HUES64 (cell line): ENCODE measurements at regions not wholly inside any gene's neighbourhood (a gene's known extent, or its start where the extent isn't known, plus 50 kb on each side); places are given as distances from the start of the nearest gene placed in this dataset.

Source experiments
- H3K27ac ChIP-seq: 2 replicates; pipeline ENCODE4 v1.7.0; 2013; ENCODE audit warnings: low read depth, low read length, inconsistent platforms
- H3K27me3 ChIP-seq: 2 replicates; pipeline ENCODE4 v1.6.1; 2013; ENCODE audit warnings: mild to moderate bottlenecking, low read length; ENCODE audit not compliant: insufficient read depth
- H3K36me3 ChIP-seq: 2 replicates; pipeline ENCODE4 v1.6.1; 2013; ENCODE audit warnings: mild to moderate bottlenecking, low read length; ENCODE audit not compliant: insufficient read depth
- H3K4me1 ChIP-seq: 2 replicates; pipeline ENCODE4 v1.6.1; 2013; ENCODE audit warnings: mild to moderate bottlenecking, low read length, moderate library complexity; ENCODE audit not compliant: insufficient read depth
- H3K4me3 ChIP-seq: 2 replicates; pipeline ENCODE4 v1.5.1; 2013; ENCODE audit warnings: mild to moderate bottlenecking, low read length, moderate library complexity
- H3K9ac ChIP-seq: 2 replicates; pipeline ENCODE4 v1.6.1; 2013; ENCODE audit warnings: mild to moderate bottlenecking, low read depth, low read length
- H3K9me3 ChIP-seq: 2 replicates; pipeline ENCODE4 v1.6.1; 2013; ENCODE audit warnings: low read depth, low read length; ENCODE audit not compliant: insufficient read depth
- WGBS: fragments of 150-250, 120-280 bp; methylation state at CpG from one replicate; pipeline ENCODE4 v1.1.7; 2013; ENCODE audit warnings: missing lambda C conversion rate; 5-methylcytosine and 5-hydroxymethylcytosine counted together

GRCh38 chr5:168198359-168198758 is 93.1 kb upstream of the WWC1 start:
- no peak overlapping the region for H3K27ac ChIP-seq
- H3K4me1 ChIP-seq, result peaks cover 4% of the 10 kb centered on the region; the same call in 1 of the 2 replicates
- H3K27me3 ChIP-seq, result no peaks in the 10 kb centered on the region
- H3K9me3 ChIP-seq, result no peaks in the 10 kb centered on the region
- 95% methylated on average over 2 of the region's 2 CpGs for WGBS
- no peaks in the 10 kb centered on the region for H3K36me3 ChIP-seq
- H3K4me3 ChIP-seq, result no peak overlapping the region
- no peak overlapping the region for H3K9ac ChIP-seq

GRCh38 chr5:168202996-168203395 is 88.4 kb upstream of the WWC1 start:
- Histone ChIP-seq H3K4me3 (no peak overlapping the region), H3K36me3 (no peaks in the 10 kb centered on the region), H3K9me3 (no peaks in the 10 kb centered on the region), H3K9ac (no peak overlapping the region), H3K4me1 (peaks cover 9% of the 10 kb centered on the region; the same call in 1 of the 2 replicates), H3K27me3 (no peaks in the 10 kb centered on the region), H3K27ac (no peak overlapping the region)
- no CpG with 5 or more reads among the region's 1 CpG for WGBS

- Histone ChIP-seq H3K27me3 (no peaks in the 10 kb centered on the region), H3K9me3 (no peaks in the 10 kb centered on the region), H3K4me3 (no peak overlapping the region), H3K27ac (no peak overlapping the region), H3K9ac (no peak overlapping the region), H3K36me3 (no peaks in the 10 kb centered on the region), H3K4me1 (peaks cover 15% of the 10 kb centered on the region; the same call in 1 of the 2 replicates)
- 92% methylated on average over 6 of the region's 6 CpGs for WGBS
These were observed 87.3 kb upstream of the WWC1 start for GRCh38 chr5:168204165-168204564.

GRCh38 chr5:168207450-168208029 is 83.9 kb upstream of the WWC1 start:
- H3K36me3 ChIP-seq, result no peaks in the 10 kb centered on the region
- peaks cover 21% of the 10 kb centered on the region for H3K4me1 ChIP-seq
- H3K9me3 ChIP-seq, result no peaks in the 10 kb centered on the region
- H3K27me3 ChIP-seq, result no peaks in the 10 kb centered on the region
- 92% methylated on average over 7 of the region's 7 CpGs for WGBS
- no peak overlapping the region for H3K9ac ChIP-seq
- no peak overlapping the region for H3K27ac ChIP-seq
- no peak overlapping the region for H3K4me3 ChIP-seq

DNA sequence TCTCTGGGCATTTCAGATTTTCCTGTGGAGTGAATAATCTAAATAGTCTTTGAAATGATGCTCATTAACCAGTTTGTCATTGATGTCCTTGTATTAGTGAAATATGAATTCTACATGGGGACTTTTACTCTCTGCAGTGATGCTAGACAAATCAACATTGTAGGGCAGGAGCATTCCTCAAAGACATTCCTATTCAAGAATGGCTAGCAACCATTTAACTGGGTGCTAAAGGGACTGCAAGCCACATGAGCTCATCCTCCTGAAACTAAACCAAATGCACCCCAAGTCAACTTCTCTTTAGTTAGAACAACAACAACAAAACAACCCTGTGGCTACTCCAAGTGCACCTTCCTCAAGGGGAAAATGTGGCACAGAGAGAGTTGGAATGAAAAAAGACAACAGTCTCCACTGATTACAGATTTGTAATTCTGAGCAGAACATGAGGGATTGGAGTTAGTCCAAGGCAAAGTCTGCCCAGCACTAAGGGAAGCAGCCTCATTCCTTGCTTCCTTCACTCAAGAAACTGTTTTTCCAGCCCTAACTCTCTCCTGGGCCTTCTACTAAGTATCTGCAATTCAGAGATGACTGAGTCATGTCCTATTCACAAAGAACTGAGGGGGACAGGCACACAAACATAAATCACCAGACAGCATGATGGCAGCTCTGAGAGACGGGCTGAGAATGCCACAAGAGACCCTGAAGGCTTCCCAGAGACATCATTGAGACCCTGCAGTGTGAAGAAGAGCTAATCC is 82.0 kb upstream of the WWC1 start:
- H3K4me1 ChIP-seq, result peaks cover 21% of the 10 kb centered on the region
- WGBS, result 81% methylated on average over 1 of the region's 1 CpG
- H3K36me3 ChIP-seq, result no peaks in the 10 kb centered on the region
- no peak overlapping the region for H3K27ac ChIP-seq
- no peaks in the 10 kb centered on the region for H3K9me3 ChIP-seq
- H3K27me3 ChIP-seq, result no peaks in the 10 kb centered on the region
- no peak overlapping the region for H3K4me3 ChIP-seq
- no peak overlapping the region for H3K9ac ChIP-seq

DNA sequence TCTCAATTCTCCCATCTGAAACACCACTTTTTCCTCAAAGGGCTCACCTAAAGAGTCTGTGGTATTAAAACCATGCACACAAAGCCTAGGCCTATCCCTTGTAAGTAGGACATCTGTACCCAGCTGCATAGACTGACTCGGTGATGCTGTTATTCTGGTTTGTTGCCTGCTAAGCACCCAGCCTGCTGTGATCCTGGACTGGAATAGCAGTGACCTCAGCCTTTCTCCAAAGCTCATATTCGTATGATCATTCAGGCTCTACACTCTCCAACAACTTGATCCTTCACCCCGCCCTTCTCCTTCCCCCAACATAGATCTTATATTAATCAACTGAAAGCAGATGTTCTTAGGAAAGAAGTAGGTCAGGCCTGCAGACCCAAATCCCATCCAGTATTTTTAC is 81.4 kb upstream of the WWC1 start:
- WGBS, result 92% methylated on average over 3 of the region's 3 CpGs
- Histone ChIP-seq H3K9ac (no peak overlapping the region), H3K4me3 (no peak overlapping the region), H3K4me1 (peaks cover 21% of the 10 kb centered on the region), H3K9me3 (no peaks in the 10 kb centered on the region), H3K36me3 (no peaks in the 10 kb centered on the region), H3K27me3 (no peaks in the 10 kb centered on the region), H3K27ac (no peak overlapping the region)

GRCh38 chr5:168211245-168211644 is 80.2 kb upstream of the WWC1 start:
- no peak overlapping the region for H3K9ac ChIP-seq
- H3K27ac ChIP-seq, result no peak overlapping the region
- peaks cover 27% of the 10 kb centered on the region for H3K4me1 ChIP-seq
- H3K36me3 ChIP-seq, result no peaks in the 10 kb centered on the region
- H3K9me3 ChIP-seq, result no peaks in the 10 kb centered on the region
- no peak overlapping the region for H3K4me3 ChIP-seq
- no peaks in the 10 kb centered on the region for H3K27me3 ChIP-seq

GRCh38 chr5:168211936-168212335 is 79.5 kb upstream of the WWC1 start:
- H3K4me1 ChIP-seq, result peaks cover 32% of the 10 kb centered on the region
- no peaks in the 10 kb centered on the region for H3K27me3 ChIP-seq
- H3K36me3 ChIP-seq, result no peaks in the 10 kb centered on the region
- H3K4me3 ChIP-seq, result no peak overlapping the region
- H3K9me3 ChIP-seq, result no peaks in the 10 kb centered on the region
- 91% methylated on average over 5 of the region's 6 CpGs for WGBS
- no peak overlapping the region for H3K9ac ChIP-seq
- no peak overlapping the region for H3K27ac ChIP-seq

GRCh38 chr5:168214071-168214470 is 77.4 kb upstream of the WWC1 start:
- Histone ChIP-seq H3K27me3 (no peaks in the 10 kb centered on the region), H3K36me3 (no peaks in the 10 kb centered on the region), H3K9me3 (no peaks in the 10 kb centered on the region), H3K9ac (no peak overlapping the region), H3K27ac (no peak overlapping the region), H3K4me3 (no peak overlapping the region), H3K4me1 (peaks cover 18% of the 10 kb centered on the region)
- WGBS, result 88% methylated on average over 3 of the region's 3 CpGs

- H3K9me3 ChIP-seq, result no peaks in the 10 kb centered on the region
- H3K27ac ChIP-seq, result no peak overlapping the region
- H3K4me3 ChIP-seq, result no peak overlapping the region
- no peaks in the 10 kb centered on the region for H3K27me3 ChIP-seq
- peaks cover 18% of the 10 kb centered on the region for H3K4me1 ChIP-seq
- no peaks in the 10 kb centered on the region for H3K36me3 ChIP-seq
- 95% methylated on average over 13 of the region's 13 CpGs for WGBS
- H3K9ac ChIP-seq, result no peak overlapping the region
These were observed 76.6 kb upstream of the WWC1 start for GRCh38 chr5:168214886-168215285.

GRCh38 chr5:168215646-168216045 is 75.8 kb upstream of the WWC1 start:
- Histone ChIP-seq H3K36me3 (no peaks in the 10 kb centered on the region), H3K4me1 (peaks cover 18% of the 10 kb centered on the region), H3K27ac (no peak overlapping the region), H3K4me3 (no peak overlapping the region), H3K9me3 (no peaks in the 10 kb centered on the region), H3K27me3 (no peaks in the 10 kb centered on the region), H3K9ac (no peak overlapping the region)
- 63% methylated on average over 5 of the region's 7 CpGs for whole genome bisulfite sequencing
